ENCODE measurements at regions not wholly inside any gene's neighbourhood (a gene's known extent, or its start where the extent isn't known, plus 50 kb on each side); places are given as distances from the start of the nearest gene placed in this dataset.

DNA sequence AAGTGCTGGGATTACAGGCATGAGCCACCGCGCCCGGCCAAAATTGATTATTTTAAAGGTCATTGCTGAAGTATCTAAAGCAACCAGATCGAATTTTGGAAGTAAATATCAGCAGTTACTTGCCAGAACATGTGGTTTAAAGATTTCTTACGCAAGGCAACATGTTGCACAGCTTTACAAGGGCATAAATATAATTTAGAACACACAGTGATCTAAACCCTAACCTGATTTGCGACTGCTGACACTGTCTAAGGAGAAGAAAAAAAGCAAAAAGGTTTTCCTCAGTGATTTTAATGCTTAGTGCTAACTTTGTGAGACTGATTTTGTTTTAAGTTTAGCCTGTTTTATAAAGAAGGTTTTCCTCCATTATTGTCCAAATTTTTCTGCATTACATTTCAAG, 569.9 kb upstream of the LINC00305 start:
- no peak overlapping the region for H3K27ac ChIP-seq (replicated peaks)
- no peak overlapping the region for H3K4me3 ChIP-seq (replicated peaks; ENCODE audit: insufficient read depth, low read length)
- no peak for DNase-seq (ENCODE audit: low read depth in 1 of 2, low spot score in 1 of 2)
- TF ChIP-seq POLR2AphosphoS5 (IDR thresholded peaks at IDR 0.05; ENCODE audit: low read depth) (no peak), SPI1 (IDR thresholded peaks at IDR 0.05; ENCODE audit: borderline replicate concordance, low read depth) (no peak), GABPA (IDR thresholded peaks at IDR 0.05; ENCODE audit: low read depth) (no peak)
- TF ChIP-seq, protein P1, sequence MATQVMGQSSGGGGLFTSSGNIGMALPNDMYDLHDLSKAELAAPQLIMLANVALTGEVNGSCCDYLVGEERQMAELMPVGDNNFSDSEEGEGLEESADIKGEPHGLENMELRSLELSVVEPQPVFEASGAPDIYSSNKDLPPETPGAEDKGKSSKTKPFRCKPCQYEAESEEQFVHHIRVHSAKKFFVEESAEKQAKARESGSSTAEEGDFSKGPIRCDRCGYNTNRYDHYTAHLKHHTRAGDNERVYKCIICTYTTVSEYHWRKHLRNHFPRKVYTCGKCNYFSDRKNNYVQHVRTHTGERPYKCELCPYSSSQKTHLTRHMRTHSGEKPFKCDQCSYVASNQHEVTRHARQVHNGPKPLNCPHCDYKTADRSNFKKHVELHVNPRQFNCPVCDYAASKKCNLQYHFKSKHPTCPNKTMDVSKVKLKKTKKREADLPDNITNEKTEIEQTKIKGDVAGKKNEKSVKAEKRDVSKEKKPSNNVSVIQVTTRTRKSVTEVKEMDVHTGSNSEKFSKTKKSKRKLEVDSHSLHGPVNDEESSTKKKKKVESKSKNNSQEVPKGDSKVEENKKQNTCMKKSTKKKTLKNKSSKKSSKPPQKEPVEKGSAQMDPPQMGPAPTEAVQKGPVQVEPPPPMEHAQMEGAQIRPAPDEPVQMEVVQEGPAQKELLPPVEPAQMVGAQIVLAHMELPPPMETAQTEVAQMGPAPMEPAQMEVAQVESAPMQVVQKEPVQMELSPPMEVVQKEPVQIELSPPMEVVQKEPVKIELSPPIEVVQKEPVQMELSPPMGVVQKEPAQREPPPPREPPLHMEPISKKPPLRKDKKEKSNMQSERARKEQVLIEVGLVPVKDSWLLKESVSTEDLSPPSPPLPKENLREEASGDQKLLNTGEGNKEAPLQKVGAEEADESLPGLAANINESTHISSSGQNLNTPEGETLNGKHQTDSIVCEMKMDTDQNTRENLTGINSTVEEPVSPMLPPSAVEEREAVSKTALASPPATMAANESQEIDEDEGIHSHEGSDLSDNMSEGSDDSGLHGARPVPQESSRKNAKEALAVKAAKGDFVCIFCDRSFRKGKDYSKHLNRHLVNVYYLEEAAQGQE (IDR thresholded peaks at IDR 0.05; ENCODE audit: insufficient replicate concordance, low read depth), result no peak
- TF ChIP-seq, protein P2, sequence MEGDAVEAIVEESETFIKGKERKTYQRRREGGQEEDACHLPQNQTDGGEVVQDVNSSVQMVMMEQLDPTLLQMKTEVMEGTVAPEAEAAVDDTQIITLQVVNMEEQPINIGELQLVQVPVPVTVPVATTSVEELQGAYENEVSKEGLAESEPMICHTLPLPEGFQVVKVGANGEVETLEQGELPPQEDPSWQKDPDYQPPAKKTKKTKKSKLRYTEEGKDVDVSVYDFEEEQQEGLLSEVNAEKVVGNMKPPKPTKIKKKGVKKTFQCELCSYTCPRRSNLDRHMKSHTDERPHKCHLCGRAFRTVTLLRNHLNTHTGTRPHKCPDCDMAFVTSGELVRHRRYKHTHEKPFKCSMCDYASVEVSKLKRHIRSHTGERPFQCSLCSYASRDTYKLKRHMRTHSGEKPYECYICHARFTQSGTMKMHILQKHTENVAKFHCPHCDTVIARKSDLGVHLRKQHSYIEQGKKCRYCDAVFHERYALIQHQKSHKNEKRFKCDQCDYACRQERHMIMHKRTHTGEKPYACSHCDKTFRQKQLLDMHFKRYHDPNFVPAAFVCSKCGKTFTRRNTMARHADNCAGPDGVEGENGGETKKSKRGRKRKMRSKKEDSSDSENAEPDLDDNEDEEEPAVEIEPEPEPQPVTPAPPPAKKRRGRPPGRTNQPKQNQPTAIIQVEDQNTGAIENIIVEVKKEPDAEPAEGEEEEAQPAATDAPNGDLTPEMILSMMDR (IDR thresholded peaks at IDR 0.05; ENCODE audit: insufficient read depth, low read length), result no peak
- H3K27me3 ChIP-seq (ENCODE audit: insufficient read depth, poor library complexity, severe bottlenecking), result no peaks in the 10 kb centered on the region

DNA sequence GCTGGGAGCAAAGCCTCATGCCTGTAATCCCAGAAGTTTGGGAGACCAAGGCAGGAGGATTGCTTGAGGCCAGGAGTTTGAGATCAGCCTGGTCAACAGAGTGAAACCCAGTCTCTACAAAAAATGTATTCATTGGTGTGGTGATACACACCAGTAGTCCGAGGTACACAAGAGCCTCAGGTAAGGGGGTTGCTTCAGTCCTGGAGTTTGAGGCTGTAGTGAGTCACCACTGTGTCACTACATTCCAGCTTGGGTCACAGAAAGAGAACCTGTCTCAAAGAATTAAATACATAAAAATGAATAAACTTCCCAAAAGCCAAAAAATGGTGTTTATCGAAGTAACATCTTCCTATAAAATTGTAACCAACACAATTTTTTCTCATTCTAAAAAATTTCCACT, 568.1 kb upstream of the LINC00305 start:
- H3K27me3 ChIP-seq (ENCODE audit: insufficient read depth, poor library complexity, severe bottlenecking), result no peaks in the 10 kb centered on the region
- H3K27ac ChIP-seq (replicated peaks), result no peak overlapping the region
- DNase-seq (ENCODE audit: low read depth in 1 of 2, low spot score in 1 of 2), result no peak
- TF ChIP-seq GABPA (IDR thresholded peaks at IDR 0.05; ENCODE audit: low read depth), result no peak
- TF ChIP-seq, protein P1 (IDR thresholded peaks at IDR 0.05; ENCODE audit: insufficient replicate concordance, low read depth), result no peak
- TF ChIP-seq SPI1 (IDR thresholded peaks at IDR 0.05; ENCODE audit: borderline replicate concordance, low read depth), result no peak
- TF ChIP-seq POLR2AphosphoS5 (IDR thresholded peaks at IDR 0.05; ENCODE audit: low read depth), result no peak
- TF ChIP-seq, protein P2 (IDR thresholded peaks at IDR 0.05; ENCODE audit: insufficient read depth, low read length), result no peak
- H3K4me3 ChIP-seq (replicated peaks; ENCODE audit: insufficient read depth, low read length), result no peak overlapping the region

DNA sequence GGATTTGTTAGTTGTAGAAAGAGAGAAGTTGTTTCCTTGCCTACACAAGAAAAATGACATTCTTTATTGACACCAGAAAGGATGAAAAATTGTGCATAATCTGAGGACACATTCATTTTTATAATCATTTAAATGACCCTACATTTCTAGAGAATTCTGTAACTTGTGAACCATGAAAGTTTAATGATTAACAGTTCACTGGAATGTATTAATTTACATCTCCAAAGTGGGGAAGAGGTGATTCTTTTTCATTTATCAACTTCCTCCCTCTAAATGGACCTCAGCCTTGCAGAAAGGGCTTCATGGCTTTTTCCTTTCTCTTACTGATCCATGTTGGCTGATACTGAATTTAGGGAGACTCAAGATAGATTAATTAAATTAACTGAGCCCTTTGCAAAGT, 565.2 kb upstream of the LINC00305 start:
- no peak for DNase-seq (ENCODE audit: low read depth in 1 of 2, low spot score in 1 of 2)
- peak overlapping the region; percentile 38; the same call in 1 of the 2 replicates for H3K27ac ChIP-seq (replicated peaks)
- TF ChIP-seq SPI1 (IDR thresholded peaks at IDR 0.05; ENCODE audit: borderline replicate concordance, low read depth), result no peak
- TF ChIP-seq GABPA (IDR thresholded peaks at IDR 0.05; ENCODE audit: low read depth), result no peak
- TF ChIP-seq, protein P1 (IDR thresholded peaks at IDR 0.05; ENCODE audit: insufficient replicate concordance, low read depth), result no peak
- TF ChIP-seq, protein P2 (IDR thresholded peaks at IDR 0.05; ENCODE audit: insufficient read depth, low read length), result no peak
- TF ChIP-seq POLR2AphosphoS5 (IDR thresholded peaks at IDR 0.05; ENCODE audit: low read depth), result no peak

More for the DNA sequence above, 565.2 kb upstream of the LINC00305 start:
- Histone ChIP-seq H3K4me3 (replicated peaks; ENCODE audit: insufficient read depth, low read length) (no peak overlapping the region), H3K27me3 (ENCODE audit: insufficient read depth, poor library complexity, severe bottlenecking) (no peaks in the 10 kb centered on the region)
